A549 (cell line): ENCODE measurements at regions not wholly inside any gene's neighbourhood (a gene's known extent, or its start where the extent isn't known, plus 50 kb on each side); places are given as distances from the start of the nearest gene placed in this dataset.

ENCODE experiments used
- BHLHE40 ChIP-seq: IDR thresholded peaks from 2 replicates; pipeline ENCODE4 v1.6.1; 2012; ENCODE audit warnings: low read depth, low read length, inconsistent platforms
- CBX8 ChIP-seq: fragments of 200-600 bp; sonication (generic); IDR thresholded peaks from 2 replicates; pipeline ENCODE4 v1.6.1; 2016
- CHD4 ChIP-seq: fragments of 200-600 bp; sonication (generic); IDR thresholded peaks from 2 replicates; pipeline ENCODE4 v1.6.1; 2016; ENCODE audit warnings: antibody characterized with exemption, mild to moderate bottlenecking, borderline replicate concordance
- KDM1A ChIP-seq: fragments of 200-600 bp; sonication (generic); IDR thresholded peaks from 2 replicates; pipeline ENCODE4 v1.6.1; 2016; ENCODE audit warnings: low read depth, mild to moderate bottlenecking
- MYC ChIP-seq: IDR thresholded peaks from 2 replicates; pipeline ENCODE4 v1.6.1; 2012; ENCODE audit warnings: mild to moderate bottlenecking, inconsistent platforms, low read length, improper control_type of control experiment, borderline replicate concordance
- NFE2L2 ChIP-seq: fragments of 150-350 bp; conservative IDR thresholded peaks from 2 replicates; pipeline ENCODE4 v1.6.1; 2014; ENCODE audit warnings: low read length
- POLR2A ChIP-seq: IDR thresholded peaks from 2 replicates; pipeline ENCODE4 v1.6.1; 2012; ENCODE audit warnings: mild to moderate bottlenecking, low read length
- TF ChIP-seq, protein P1 (sequence below): fragments of >200 bp; sonication (Bioruptor Twin); formaldehyde crosslinking; IDR thresholded peaks from 3 replicates; pipeline ENCODE4 v1.5.1; 2016
- TF ChIP-seq, protein P2 (sequence below): fragments of 150-350 bp; IDR thresholded peaks from 2 replicates; pipeline ENCODE4 v1.6.1; 2014; ENCODE audit warnings: low read depth, mild to moderate bottlenecking, low read length

DNA sequence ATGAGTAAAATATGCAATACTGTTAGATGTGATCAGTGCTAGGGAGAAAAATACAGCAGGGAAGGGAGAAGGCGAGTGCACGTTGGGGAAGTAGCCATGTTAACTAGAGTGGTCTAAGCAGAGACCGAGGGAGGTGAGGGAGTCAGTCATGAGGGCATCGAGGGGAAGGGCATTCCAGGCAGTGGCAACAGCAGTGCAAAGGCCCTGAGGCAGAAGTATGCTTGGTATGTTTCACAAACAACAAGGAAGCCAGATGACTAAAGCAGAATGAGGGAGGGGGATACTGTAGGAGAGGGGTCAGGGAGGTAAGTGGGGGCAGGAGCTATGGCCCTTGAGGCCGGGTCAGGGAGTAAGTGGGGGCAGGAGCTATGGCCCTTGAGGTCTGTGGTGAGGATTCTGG lies 123.3 kb upstream of the BOD1 start:
- TF ChIP-seq BHLHE40 (no peak), CHD4 (no peak), POLR2A (no peak), CBX8 (no peak), KDM1A (no peak), MYC (no peak), NFE2L2 (no peak)
- TF ChIP-seq, protein P1, sequence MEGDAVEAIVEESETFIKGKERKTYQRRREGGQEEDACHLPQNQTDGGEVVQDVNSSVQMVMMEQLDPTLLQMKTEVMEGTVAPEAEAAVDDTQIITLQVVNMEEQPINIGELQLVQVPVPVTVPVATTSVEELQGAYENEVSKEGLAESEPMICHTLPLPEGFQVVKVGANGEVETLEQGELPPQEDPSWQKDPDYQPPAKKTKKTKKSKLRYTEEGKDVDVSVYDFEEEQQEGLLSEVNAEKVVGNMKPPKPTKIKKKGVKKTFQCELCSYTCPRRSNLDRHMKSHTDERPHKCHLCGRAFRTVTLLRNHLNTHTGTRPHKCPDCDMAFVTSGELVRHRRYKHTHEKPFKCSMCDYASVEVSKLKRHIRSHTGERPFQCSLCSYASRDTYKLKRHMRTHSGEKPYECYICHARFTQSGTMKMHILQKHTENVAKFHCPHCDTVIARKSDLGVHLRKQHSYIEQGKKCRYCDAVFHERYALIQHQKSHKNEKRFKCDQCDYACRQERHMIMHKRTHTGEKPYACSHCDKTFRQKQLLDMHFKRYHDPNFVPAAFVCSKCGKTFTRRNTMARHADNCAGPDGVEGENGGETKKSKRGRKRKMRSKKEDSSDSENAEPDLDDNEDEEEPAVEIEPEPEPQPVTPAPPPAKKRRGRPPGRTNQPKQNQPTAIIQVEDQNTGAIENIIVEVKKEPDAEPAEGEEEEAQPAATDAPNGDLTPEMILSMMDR, result no peak
- TF ChIP-seq, protein P2, sequence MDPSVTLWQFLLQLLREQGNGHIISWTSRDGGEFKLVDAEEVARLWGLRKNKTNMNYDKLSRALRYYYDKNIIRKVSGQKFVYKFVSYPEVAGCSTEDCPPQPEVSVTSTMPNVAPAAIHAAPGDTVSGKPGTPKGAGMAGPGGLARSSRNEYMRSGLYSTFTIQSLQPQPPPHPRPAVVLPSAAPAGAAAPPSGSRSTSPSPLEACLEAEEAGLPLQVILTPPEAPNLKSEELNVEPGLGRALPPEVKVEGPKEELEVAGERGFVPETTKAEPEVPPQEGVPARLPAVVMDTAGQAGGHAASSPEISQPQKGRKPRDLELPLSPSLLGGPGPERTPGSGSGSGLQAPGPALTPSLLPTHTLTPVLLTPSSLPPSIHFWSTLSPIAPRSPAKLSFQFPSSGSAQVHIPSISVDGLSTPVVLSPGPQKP, result no peak
